ENCODE measurements at regions not wholly inside any gene's neighbourhood (a gene's known extent, or its start where the extent isn't known, plus 50 kb on each side); places are given as distances from the start of the nearest gene placed in this dataset.

DNA sequence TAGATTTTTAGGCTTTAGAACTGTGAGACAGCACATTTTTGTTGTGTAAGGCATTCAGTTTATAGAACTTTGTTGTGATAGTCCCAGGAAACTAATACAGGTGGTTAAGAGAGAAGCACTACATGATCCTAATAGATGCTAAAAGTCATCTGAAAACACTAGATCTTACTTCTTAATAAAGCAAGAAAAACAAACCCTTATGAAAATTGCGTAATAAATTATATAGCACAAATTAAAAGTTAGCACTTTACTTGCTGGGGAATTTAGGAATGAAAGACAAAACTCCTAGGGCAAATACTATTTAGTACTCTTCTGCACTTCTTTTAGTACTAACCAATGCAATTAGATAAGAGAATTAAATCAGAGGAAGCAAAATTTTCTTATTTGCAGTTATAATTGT, 163.3 kb upstream of the SHISA6 start:
- TF ChIP-seq, protein P1, sequence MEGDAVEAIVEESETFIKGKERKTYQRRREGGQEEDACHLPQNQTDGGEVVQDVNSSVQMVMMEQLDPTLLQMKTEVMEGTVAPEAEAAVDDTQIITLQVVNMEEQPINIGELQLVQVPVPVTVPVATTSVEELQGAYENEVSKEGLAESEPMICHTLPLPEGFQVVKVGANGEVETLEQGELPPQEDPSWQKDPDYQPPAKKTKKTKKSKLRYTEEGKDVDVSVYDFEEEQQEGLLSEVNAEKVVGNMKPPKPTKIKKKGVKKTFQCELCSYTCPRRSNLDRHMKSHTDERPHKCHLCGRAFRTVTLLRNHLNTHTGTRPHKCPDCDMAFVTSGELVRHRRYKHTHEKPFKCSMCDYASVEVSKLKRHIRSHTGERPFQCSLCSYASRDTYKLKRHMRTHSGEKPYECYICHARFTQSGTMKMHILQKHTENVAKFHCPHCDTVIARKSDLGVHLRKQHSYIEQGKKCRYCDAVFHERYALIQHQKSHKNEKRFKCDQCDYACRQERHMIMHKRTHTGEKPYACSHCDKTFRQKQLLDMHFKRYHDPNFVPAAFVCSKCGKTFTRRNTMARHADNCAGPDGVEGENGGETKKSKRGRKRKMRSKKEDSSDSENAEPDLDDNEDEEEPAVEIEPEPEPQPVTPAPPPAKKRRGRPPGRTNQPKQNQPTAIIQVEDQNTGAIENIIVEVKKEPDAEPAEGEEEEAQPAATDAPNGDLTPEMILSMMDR (conservative IDR thresholded peaks at IDR 0.05 in 1 of 2, IDR thresholded peaks at IDR 0.05 in 1 of 2; ENCODE audit: extremely low read depth in 1 of 2, insufficient read depth in 1 of 2, low read depth in 1 of 2, low read length in 2 of 2) = no peak
- TF ChIP-seq EZH2 (IDR thresholded peaks at IDR 0.05; ENCODE audit: borderline replicate concordance, low read length) = no peak

Measured in mammary epithelial cell (primary cell).